ENCODE measurements at regions not wholly inside any gene's neighbourhood (a gene's known extent, or its start where the extent isn't known, plus 50 kb on each side); places are given as distances from the start of the nearest gene placed in this dataset.

DNA sequence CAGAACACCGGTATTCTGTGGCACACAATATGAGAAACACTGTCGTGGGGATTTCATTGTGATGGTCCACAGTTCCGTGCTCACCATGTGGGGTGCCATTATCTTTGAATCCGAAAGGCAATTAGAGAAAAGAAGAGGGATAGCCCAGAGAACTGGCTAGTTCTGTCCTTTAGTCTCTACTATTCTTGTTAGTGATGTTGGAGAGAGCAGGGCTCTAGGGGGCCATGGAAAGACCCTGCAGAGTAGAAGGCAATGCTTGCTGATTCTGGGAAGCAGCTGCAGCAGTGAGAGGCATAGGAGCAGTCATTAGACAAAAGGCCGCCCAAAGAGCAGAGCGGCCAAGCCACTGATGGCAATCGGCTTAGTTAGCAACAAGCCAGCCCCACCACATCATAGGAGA, 146.3 kb downstream of the TSEN15 start:
- intact Hi-C loops (cut with DNase I; ENCODE audit: low total_unique reads) = no loop called here
- DNase-seq (ENCODE audit: low spot score in 2 of 2) = no peak
- TF ChIP-seq, protein P1, sequence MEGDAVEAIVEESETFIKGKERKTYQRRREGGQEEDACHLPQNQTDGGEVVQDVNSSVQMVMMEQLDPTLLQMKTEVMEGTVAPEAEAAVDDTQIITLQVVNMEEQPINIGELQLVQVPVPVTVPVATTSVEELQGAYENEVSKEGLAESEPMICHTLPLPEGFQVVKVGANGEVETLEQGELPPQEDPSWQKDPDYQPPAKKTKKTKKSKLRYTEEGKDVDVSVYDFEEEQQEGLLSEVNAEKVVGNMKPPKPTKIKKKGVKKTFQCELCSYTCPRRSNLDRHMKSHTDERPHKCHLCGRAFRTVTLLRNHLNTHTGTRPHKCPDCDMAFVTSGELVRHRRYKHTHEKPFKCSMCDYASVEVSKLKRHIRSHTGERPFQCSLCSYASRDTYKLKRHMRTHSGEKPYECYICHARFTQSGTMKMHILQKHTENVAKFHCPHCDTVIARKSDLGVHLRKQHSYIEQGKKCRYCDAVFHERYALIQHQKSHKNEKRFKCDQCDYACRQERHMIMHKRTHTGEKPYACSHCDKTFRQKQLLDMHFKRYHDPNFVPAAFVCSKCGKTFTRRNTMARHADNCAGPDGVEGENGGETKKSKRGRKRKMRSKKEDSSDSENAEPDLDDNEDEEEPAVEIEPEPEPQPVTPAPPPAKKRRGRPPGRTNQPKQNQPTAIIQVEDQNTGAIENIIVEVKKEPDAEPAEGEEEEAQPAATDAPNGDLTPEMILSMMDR (IDR thresholded peaks at IDR 0.05) = no peak
- TF ChIP-seq POLR2A (IDR thresholded peaks at IDR 0.05) = no peak
- 89 to 94% methylated on average over 7 of the region's 7 CpGs for WGBS, 2 donors
- no peak overlapping the region for H3K4me3 ChIP-seq (ENCODE audit: low read depth, poor library complexity, severe bottlenecking)

DNA sequence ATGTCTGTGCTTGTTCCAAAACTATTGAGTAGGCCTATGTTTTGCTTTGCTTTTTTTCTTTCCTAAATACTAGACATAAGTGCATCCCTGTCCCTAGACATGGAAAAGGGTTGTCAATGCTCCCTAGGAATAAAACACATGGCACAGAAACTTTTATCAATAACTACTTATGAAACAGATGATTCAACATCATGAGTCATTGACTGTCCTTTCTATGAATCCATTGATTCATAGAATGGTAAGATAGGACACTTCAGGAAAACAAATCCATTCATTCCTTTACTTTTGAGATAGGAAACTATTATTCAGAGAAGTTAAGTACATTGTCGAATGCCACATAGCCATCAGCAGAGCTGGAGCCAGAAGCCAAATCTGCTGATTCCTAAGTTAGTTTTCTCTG, 147.5 kb downstream of the TSEN15 start:
- H3K4me3 ChIP-seq (ENCODE audit: low read depth, poor library complexity, severe bottlenecking) = no peak overlapping the region
- 88 to 96% methylated on average over 1 of the region's 1 CpG for WGBS, 2 donors
- intact Hi-C loops (cut with DNase I; ENCODE audit: low total_unique reads) = no loop called here
- DNase-seq (ENCODE audit: low spot score in 2 of 2) = no peak
- TF ChIP-seq, protein P1 (IDR thresholded peaks at IDR 0.05) = no peak
- TF ChIP-seq POLR2A (IDR thresholded peaks at IDR 0.05) = no peak

DNA sequence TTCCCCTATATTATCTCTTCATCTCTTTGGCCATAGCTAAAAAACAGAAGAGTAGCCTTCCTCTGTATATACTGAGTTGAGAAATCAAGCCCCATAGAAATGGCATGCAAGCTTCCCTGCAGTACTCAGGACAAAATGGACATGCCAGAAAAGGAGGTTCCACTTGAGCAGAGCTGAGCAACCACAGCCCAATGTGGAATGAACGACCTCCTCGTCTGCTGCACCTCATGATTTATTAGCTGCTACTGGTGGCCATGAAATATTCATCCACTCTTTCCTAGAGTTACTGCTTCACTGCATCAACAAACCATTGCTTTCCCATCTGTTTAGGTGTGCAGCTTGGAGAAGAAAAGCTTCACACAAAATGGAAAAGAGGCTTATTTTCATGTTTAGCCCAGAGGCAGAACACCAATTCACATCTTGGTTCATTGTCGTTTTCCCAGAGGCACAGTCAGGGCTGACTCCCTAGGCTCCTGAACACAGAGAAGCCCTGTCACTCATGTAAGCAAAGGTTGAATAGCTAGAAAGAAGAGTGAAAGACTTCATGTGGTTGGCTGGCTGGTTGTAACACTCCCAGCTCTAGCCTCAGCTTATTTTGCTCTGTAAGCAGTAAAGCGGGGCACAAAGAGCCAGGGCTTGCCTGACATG, 148.0 kb downstream of the TSEN15 start:
- WGBS, 2 donors = 55 to 68% methylated on average over 4 of the region's 4 CpGs
- TF ChIP-seq POLR2A (IDR thresholded peaks at IDR 0.05) = no peak
- TF ChIP-seq, protein P1 (IDR thresholded peaks at IDR 0.05) = no peak
- DNase-seq (ENCODE audit: low spot score in 2 of 2) = no peak
- H3K4me3 ChIP-seq (ENCODE audit: low read depth, poor library complexity, severe bottlenecking) = no peak overlapping the region
- intact Hi-C loops (cut with DNase I; ENCODE audit: low total_unique reads) = no loop called here

DNA sequence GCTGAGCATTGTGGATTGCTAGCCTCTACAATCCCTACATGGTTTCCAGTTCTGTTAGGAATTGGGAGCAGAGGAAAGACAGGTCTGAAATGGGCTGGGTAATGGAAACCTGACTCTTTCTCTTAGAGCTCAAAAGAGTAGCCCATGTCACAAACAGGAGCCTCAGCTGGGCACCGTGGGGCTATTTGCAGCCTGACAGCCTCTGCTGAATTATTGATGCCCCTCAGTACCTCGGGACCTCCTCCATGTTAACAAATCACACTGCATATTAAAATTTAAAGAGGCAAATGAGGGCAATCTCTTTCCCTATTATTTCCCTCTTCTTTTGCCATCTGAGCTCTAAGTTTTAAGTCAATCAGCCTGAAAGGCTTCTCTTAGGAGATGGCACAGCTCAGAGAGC, 157.1 kb downstream of the TSEN15 start:
- WGBS, 2 donors = 90 to 93% methylated on average over 2 of the region's 2 CpGs
- intact Hi-C loops (cut with DNase I; ENCODE audit: low total_unique reads) = no loop called here
- TF ChIP-seq POLR2A (IDR thresholded peaks at IDR 0.05) = no peak
- TF ChIP-seq, protein P1 (IDR thresholded peaks at IDR 0.05) = no peak
- DNase-seq (ENCODE audit: low spot score in 2 of 2) = no peak
- no peak overlapping the region for H3K4me3 ChIP-seq (ENCODE audit: low read depth, poor library complexity, severe bottlenecking)

DNA sequence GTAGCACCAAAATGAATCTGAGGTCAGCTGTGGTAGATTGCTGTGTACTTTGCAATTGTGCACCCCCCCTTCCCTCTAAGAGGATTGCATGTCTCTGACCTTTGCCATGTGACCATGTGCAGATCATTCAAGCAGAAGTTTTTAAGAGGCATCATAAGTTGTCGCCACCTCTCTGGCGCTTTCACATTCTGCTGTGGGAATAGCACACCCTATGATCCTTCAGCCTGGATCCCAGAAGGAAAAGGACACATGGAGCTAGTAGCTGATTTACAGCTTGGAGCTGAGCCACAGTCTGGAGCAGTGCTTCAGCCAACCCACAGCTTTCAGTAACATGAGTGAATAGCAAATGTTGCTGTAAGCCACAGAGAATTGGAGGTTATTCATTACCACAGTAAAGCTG, 158.5 kb downstream of the TSEN15 start:
- intact Hi-C loops (cut with DNase I; ENCODE audit: low total_unique reads) = no loop called here
- H3K4me3 ChIP-seq (ENCODE audit: low read depth, poor library complexity, severe bottlenecking) = no peak overlapping the region
- TF ChIP-seq POLR2A (IDR thresholded peaks at IDR 0.05) = no peak
- TF ChIP-seq, protein P1 (IDR thresholded peaks at IDR 0.05) = no peak
- 54 to 80% methylated on average over 2 of the region's 2 CpGs for WGBS, 2 donors
- DNase-seq (ENCODE audit: low spot score in 2 of 2) = peak in 1 of 2 donors; percentile 26

DNA sequence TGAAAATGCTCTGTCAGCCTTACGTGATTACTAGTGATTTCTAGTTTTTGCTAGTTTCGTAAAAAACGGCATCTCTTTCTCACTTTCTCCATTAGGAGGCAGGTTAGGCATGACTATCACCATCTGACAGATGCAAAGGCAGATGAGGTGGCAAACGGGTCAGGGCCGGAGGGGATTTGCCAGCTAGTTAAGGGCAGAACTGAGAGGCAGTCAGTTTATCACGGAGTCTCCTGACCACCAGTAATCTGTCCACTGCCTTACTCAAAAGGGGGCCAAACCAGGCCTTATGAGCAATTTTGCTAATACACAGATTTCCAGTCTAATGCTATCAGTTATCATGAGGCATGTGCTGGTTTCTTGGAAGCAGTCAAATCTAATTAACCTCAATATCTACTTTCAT, 159.3 kb downstream of the TSEN15 start:
- intact Hi-C loops (cut with DNase I; ENCODE audit: low total_unique reads) = no loop called here
- TF ChIP-seq, protein P1 (IDR thresholded peaks at IDR 0.05) = no peak
- no peak for TF ChIP-seq POLR2A (IDR thresholded peaks at IDR 0.05)
- H3K4me3 ChIP-seq (ENCODE audit: low read depth, poor library complexity, severe bottlenecking) = no peak overlapping the region
- WGBS, 2 donors = 88 to 92% methylated on average over 6 of the region's 6 CpGs
- DNase-seq (ENCODE audit: low spot score in 2 of 2) = no peak
